Loucy (cell line): ENCODE measurements at regions not wholly inside any gene's neighbourhood (a gene's known extent, or its start where the extent isn't known, plus 50 kb on each side); places are given as distances from the start of the nearest gene placed in this dataset.

Source experiments
- CTCF ChIP-seq: fragments of 200-600 bp; sonication (generic); conservative IDR thresholded peaks from 2 replicates; pipeline ENCODE4 v1.5.1; 2014; ENCODE audit warnings: mild to moderate bottlenecking, antibody characterized with exemption, low read length
- EZH2phosphoT487 ChIP-seq: fragments of 200-600 bp; IDR thresholded peaks from 2 replicates; pipeline ENCODE4 v1.6.1; 2018; ENCODE audit warnings: antibody characterized with exemption, mild to moderate bottlenecking, moderate library complexity, borderline replicate concordance

DNA sequence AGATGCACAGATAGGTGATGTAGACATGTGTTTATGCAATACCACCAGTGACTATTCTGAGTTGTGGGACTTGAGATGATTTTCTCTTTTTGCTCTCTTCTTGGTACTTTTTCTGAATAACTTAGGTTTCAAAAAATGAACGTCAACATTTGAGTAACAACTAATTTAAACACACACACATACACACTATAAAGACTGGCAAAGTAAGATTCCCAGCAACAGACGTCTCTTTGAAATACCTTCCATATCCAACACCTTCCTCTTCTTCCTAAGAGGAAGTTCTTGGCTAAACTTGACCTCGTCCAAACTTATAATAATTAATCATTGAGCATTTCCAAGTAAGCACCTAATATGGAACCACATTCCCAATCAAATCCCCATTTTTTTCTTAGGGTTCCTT is 81.6 kb upstream of the RGPD4 start:
- TF ChIP-seq CTCF, result no peak
- no peak for TF ChIP-seq EZH2phosphoT487
